B cell (primary cell): ENCODE measurements at regions not wholly inside any gene's neighbourhood (a gene's known extent, or its start where the extent isn't known, plus 50 kb on each side); places are given as distances from the start of the nearest gene placed in this dataset.

Source experiments
- CTCF ChIP-seq: fragments of 200-600 bp; IDR thresholded peaks from one replicate; pipeline ENCODE4 v1.8.0; 2022; ENCODE audit warnings: antibody characterized with exemption, mild to moderate bottlenecking
- EZH2 ChIP-seq: IDR thresholded peaks from 2 replicates; pipeline ENCODE4 v1.6.1; 2012; ENCODE audit warnings: borderline replicate concordance, low read depth, mild to moderate bottlenecking, moderate library complexity, low read length; ENCODE audit not compliant: insufficient read depth, poor library complexity, severe bottlenecking

GRCh38 chr13:72397265-72397664 is 330.2 kb downstream of the MZT1 start:
- TF ChIP-seq EZH2 (no peak), CTCF (no peak)
